Neural cell (in vitro differentiated cells): ENCODE measurements at regions not wholly inside any gene's neighbourhood (a gene's known extent, or its start where the extent isn't known, plus 50 kb on each side); places are given as distances from the start of the nearest gene placed in this dataset.

Experiments used
- H2AFZ ChIP-seq: fragments of 200-600, 300-800 bp; sonication (generic), shearing (Covaris generic); 2 replicates; pipeline ENCODE4 v1.6.0; 2014; ENCODE audit warnings: low read depth, mild to moderate bottlenecking, antibody characterized with exemption, low read length, moderate library complexity
- H3F3A ChIP-seq: fragments of 200-600 bp; shearing (Covaris generic); 2 replicates; pipeline ENCODE4 v1.6.1; 2016; ENCODE audit warnings: mild to moderate bottlenecking, moderate library complexity, mixed read lengths, antibody characterized with exemption, low read length; ENCODE audit not compliant: insufficient read depth, poor library complexity, severe bottlenecking
- H3K27ac ChIP-seq: fragments of 200-600, 300-800 bp; sonication (generic), shearing (Covaris generic); 2 replicates; pipeline ENCODE4 v1.5.1; 2014; ENCODE audit warnings: mild to moderate bottlenecking, low read length, moderate library complexity
- H3K27me3 ChIP-seq: fragments of 300-800, 200-600 bp; sonication (generic), shearing (Covaris generic); 2 replicates; pipeline ENCODE4 v1.6.0; 2014; ENCODE audit warnings: mild to moderate bottlenecking, low read depth, low read length, moderate library complexity; ENCODE audit not compliant: insufficient read depth
- H3K36me3 ChIP-seq: fragments of 300-800, 200-600 bp; sonication (generic), shearing (Covaris generic); 2 replicates; pipeline ENCODE4 v1.5.1; 2014; ENCODE audit warnings: mild to moderate bottlenecking, antibody characterized with exemption, low read length, moderate library complexity; ENCODE audit not compliant: insufficient read depth
- H3K4me2 ChIP-seq: fragments of 300-800, 200-600 bp; sonication (generic), shearing (Covaris generic); 2 replicates; pipeline ENCODE4 v1.6.0; 2014; ENCODE audit warnings: mild to moderate bottlenecking, low read length
- H3K4me3 ChIP-seq: fragments of 300-800, 200-600 bp; sonication (generic), shearing (Covaris generic); 2 replicates; pipeline ENCODE4 v1.5.1; 2014; ENCODE audit warnings: mild to moderate bottlenecking, low read length, moderate library complexity
- H3K79me2 ChIP-seq: fragments of 200-600 bp; shearing (Covaris generic); replicated peaks from 2 replicates; pipeline ENCODE4 v1.6.0; 2014; ENCODE audit warnings: mild to moderate bottlenecking, low read length, moderate library complexity; ENCODE audit not compliant: insufficient read depth
- H3K9ac ChIP-seq: fragments of 300-800, 200-600 bp; sonication (generic), shearing (Covaris generic); 2 replicates; pipeline ENCODE4 v1.6.1; 2016; ENCODE audit warnings: mild to moderate bottlenecking, low read length, mixed read lengths
- H3K9me2 ChIP-seq: fragments of 200-600 bp; shearing (Covaris generic); 2 replicates; pipeline ENCODE4 v1.6.1; 2016; ENCODE audit warnings: mild to moderate bottlenecking, low read length, mixed read lengths; ENCODE audit not compliant: insufficient read depth
- H3K9me3 ChIP-seq: fragments of 200-600, 300-800 bp; sonication (generic), shearing (Covaris generic); 2 replicates; pipeline ENCODE4 v1.6.1; 2016; ENCODE audit warnings: mild to moderate bottlenecking, mixed run types, low read length, moderate library complexity, mixed read lengths
- H4K20me1 ChIP-seq: fragments of 200-600 bp; shearing (Covaris generic); 2 replicates; pipeline ENCODE4 v1.6.1; 2016; ENCODE audit warnings: mild to moderate bottlenecking, mixed run types; ENCODE audit not compliant: insufficient read depth
- EP300 ChIP-seq: fragments of 450-650 bp; conservative IDR thresholded peaks from 2 replicates; pipeline ENCODE4 v1.6.1; 2014; ENCODE audit warnings: antibody characterized with exemption, mild to moderate bottlenecking, moderate library complexity; ENCODE audit not compliant: poor library complexity, severe bottlenecking
- EZH2 ChIP-seq: fragments of 200-600, 300-800 bp; shearing (Covaris generic), sonication (generic); IDR thresholded peaks from 2 replicates; pipeline ENCODE4 v1.6.1; 2014; ENCODE audit warnings: antibody characterized with exemption, low read length, borderline replicate concordance, mild to moderate bottlenecking; ENCODE audit not compliant: insufficient read depth, poor library complexity, severe bottlenecking
- MXI1 ChIP-seq: fragments of 450-650 bp; conservative IDR thresholded peaks from 2 replicates; pipeline ENCODE4 v1.6.1; 2014; ENCODE audit warnings: antibody characterized with exemption, mild to moderate bottlenecking; ENCODE audit not compliant: poor library complexity, severe bottlenecking
- POLR2AphosphoS5 ChIP-seq: IDR thresholded peaks from 2 replicates; pipeline ENCODE4 v1.6.1; 2012
- RAD21 ChIP-seq: fragments of 450-650 bp; conservative IDR thresholded peaks from 2 replicates; pipeline ENCODE4 v1.6.1; 2014; ENCODE audit warnings: antibody characterized with exemption, mild to moderate bottlenecking, moderate library complexity
- SMC3 ChIP-seq: fragments of 450-650 bp; conservative IDR thresholded peaks from 2 replicates; pipeline ENCODE4 v1.6.1; 2014; ENCODE audit warnings: antibody characterized with exemption, mild to moderate bottlenecking, moderate library complexity; ENCODE audit not compliant: poor library complexity
- TAF1 ChIP-seq: IDR thresholded peaks from 2 replicates; pipeline ENCODE4 v1.6.1; 2012; ENCODE audit warnings: low read depth
- TF ChIP-seq, protein P1 (sequence below): IDR thresholded peaks from 2 replicates; pipeline ENCODE4 v1.6.1; 2012; ENCODE audit warnings: borderline replicate concordance
- TF ChIP-seq, protein P2 (sequence below): fragments of 450-650 bp; IDR thresholded peaks from 2 replicates; pipeline ENCODE4 v1.5.1; 2014; ENCODE audit warnings: antibody characterized with exemption, mild to moderate bottlenecking, moderate library complexity; ENCODE audit not compliant: poor library complexity, severe bottlenecking

DNA sequence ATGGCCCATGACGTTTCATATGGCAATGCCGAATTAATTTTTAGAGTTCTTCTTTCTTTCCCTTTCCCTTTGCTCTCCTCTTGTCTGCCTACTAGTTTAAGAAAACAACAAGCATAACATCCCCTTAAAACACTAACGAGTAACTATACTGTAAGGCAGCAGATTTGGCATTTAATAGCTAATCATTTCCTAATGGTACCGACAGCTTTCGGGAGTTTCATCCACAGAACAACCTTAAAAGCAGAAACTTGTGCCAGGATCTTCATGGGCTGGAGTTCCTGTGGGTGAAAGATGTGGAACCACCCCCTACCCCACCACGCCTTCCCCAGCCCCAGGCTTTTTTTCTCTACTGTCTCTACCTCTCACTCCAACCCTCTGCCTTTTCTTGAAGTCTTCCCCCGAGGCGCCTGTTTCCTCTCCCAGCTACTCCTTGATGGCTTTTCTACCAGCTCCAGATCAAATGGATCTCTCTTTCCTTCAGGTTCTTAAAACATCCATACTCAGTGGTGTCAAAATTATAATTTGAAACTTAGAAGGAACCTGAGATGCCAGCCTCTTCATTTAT, 319.5 kb downstream of the PIK3R1 start (continued):
- TF ChIP-seq, protein P1, sequence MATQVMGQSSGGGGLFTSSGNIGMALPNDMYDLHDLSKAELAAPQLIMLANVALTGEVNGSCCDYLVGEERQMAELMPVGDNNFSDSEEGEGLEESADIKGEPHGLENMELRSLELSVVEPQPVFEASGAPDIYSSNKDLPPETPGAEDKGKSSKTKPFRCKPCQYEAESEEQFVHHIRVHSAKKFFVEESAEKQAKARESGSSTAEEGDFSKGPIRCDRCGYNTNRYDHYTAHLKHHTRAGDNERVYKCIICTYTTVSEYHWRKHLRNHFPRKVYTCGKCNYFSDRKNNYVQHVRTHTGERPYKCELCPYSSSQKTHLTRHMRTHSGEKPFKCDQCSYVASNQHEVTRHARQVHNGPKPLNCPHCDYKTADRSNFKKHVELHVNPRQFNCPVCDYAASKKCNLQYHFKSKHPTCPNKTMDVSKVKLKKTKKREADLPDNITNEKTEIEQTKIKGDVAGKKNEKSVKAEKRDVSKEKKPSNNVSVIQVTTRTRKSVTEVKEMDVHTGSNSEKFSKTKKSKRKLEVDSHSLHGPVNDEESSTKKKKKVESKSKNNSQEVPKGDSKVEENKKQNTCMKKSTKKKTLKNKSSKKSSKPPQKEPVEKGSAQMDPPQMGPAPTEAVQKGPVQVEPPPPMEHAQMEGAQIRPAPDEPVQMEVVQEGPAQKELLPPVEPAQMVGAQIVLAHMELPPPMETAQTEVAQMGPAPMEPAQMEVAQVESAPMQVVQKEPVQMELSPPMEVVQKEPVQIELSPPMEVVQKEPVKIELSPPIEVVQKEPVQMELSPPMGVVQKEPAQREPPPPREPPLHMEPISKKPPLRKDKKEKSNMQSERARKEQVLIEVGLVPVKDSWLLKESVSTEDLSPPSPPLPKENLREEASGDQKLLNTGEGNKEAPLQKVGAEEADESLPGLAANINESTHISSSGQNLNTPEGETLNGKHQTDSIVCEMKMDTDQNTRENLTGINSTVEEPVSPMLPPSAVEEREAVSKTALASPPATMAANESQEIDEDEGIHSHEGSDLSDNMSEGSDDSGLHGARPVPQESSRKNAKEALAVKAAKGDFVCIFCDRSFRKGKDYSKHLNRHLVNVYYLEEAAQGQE: no peak

- no peaks in the 10 kb centered on the region for H3K36me3 ChIP-seq
- H3K9me2 ChIP-seq: no peaks in the 10 kb centered on the region
These were observed 323.4 kb downstream of the PIK3R1 start for GRCh38 chr5:68538814-68539420.

More at GRCh38 chr5:68538814-68539420, 323.4 kb downstream of the PIK3R1 start:
- Histone ChIP-seq H3K27me3 (no peaks in the 10 kb centered on the region), H3K79me2 (no peaks in the 10 kb centered on the region), H3K9ac (no peak overlapping the region), H3K4me3 (no peak overlapping the region), H3F3A (no peaks in the 10 kb centered on the region), H3K4me2 (no peak overlapping the region), H3K9me3 (no peaks in the 10 kb centered on the region), H2AFZ (no peak overlapping the region), H3K27ac (no peak overlapping the region), H4K20me1 (no peaks in the 10 kb centered on the region)
- no peak for TF ChIP-seq RAD21
- no peak for TF ChIP-seq TAF1
- TF ChIP-seq, protein P2, sequence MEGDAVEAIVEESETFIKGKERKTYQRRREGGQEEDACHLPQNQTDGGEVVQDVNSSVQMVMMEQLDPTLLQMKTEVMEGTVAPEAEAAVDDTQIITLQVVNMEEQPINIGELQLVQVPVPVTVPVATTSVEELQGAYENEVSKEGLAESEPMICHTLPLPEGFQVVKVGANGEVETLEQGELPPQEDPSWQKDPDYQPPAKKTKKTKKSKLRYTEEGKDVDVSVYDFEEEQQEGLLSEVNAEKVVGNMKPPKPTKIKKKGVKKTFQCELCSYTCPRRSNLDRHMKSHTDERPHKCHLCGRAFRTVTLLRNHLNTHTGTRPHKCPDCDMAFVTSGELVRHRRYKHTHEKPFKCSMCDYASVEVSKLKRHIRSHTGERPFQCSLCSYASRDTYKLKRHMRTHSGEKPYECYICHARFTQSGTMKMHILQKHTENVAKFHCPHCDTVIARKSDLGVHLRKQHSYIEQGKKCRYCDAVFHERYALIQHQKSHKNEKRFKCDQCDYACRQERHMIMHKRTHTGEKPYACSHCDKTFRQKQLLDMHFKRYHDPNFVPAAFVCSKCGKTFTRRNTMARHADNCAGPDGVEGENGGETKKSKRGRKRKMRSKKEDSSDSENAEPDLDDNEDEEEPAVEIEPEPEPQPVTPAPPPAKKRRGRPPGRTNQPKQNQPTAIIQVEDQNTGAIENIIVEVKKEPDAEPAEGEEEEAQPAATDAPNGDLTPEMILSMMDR: no peak
- TF ChIP-seq EZH2: no peak
- no peak for TF ChIP-seq MXI1
- no peak for TF ChIP-seq EP300
- TF ChIP-seq, protein P1: no peak
- no peak for TF ChIP-seq POLR2AphosphoS5
- no peak for TF ChIP-seq SMC3
